ENCODE measurements at regions not wholly inside any gene's neighbourhood (a gene's known extent, or its start where the extent isn't known, plus 50 kb on each side); places are given as distances from the start of the nearest gene placed in this dataset.

DNA sequence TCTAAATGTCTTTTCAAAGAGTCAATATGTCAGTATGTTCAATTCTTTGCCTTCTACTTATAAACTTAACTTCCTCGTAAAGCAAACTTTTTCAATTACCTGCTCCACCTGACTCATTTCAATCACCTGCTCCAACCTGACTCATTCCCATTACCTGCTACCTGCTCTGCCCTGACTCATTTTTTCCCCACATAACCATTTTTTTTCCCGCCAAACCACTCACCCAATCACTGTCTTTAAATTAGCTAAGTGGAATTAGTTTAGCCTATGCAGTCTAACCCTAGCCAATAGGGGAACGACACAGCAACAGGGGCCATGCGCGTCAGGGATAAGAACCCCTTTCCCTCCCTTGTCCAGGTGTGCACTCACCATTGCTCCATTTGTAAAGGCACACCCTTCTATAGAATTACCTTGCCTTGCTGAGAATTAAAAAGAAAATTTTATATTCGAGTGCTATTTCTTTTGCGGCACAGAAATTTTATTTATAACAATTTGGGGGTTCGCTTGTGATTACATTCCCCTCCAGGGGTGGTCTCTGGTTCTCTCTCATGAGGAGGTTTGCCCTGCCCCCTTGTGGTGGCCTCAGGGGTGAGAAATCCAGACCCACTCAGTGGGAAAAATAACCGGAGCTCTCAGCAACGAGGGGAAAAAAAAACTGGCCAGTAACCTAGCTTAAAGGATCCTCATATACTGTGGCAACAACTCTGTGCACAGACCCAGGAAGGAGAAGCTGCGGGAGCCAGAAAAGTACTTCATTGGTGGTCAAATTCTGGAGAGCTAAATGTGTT is 193.1 kb downstream of the ZNF486 start:
- dilution Hi-C loops (cut with HindIII; ENCODE audit: low sequenced_read_pairs, unreplicated experiment) (no loop called here), in situ Hi-C loops (cut with MboI; ENCODE audit: low sequenced_read_pairs) (no loop called here), intact Hi-C loops (cut with micrococcal nuclease) (no loop called here)
- no TSS peak for BruUV-seq (replicated peaks)
- Histone ChIP-seq H2BK120ac (ENCODE audit: low read depth, low read length) (no peak overlapping the region), H3K4ac (ENCODE audit: low read depth, low read length) (no peak overlapping the region), H4K91ac (ENCODE audit: insufficient read depth, low read depth, low read length) (no peak overlapping the region), H3K23ac (ENCODE audit: low read depth, low read length) (no peak overlapping the region), H2BK20ac (ENCODE audit: low read depth, low read length) (no peak overlapping the region), H3K27ac (ENCODE audit: insufficient read depth, low read length) (no peak overlapping the region), H4K5ac (ENCODE audit: low read depth, low read length) (no peak overlapping the region), H3K14ac (replicated peaks; ENCODE audit: low read depth, low read length) (no peak overlapping the region), H3K18ac (ENCODE audit: low read depth, low read length) (no peak overlapping the region), H3K4me3 (ENCODE audit: insufficient read depth, low read depth, low read length) (no peak overlapping the region), H3K36me3 (ENCODE audit: control insufficient read depth, insufficient read depth, low read length) (no peaks in the 10 kb centered on the region), H3K4me2 (ENCODE audit: low read depth, low read length) (no peak overlapping the region), H4K20me1 (ENCODE audit: insufficient read depth, low read length) (no peaks in the 10 kb centered on the region), H4K8ac (ENCODE audit: low read depth in 2 of 2, low read length in 2 of 2) (no peak overlapping the region), H3K4me1 (ENCODE audit: control insufficient read depth, insufficient read depth, low read length) (no peaks in the 10 kb centered on the region), H2BK5ac (ENCODE audit: low read depth, low read length, poor library complexity, severe bottlenecking) (no peak overlapping the region), H3K56ac (ENCODE audit: extremely low read depth, insufficient read depth, low read length) (no peak overlapping the region), H3K9me3 (ENCODE audit: control insufficient read depth, insufficient read depth, low read length) (peaks cover 14% of the 10 kb centered on the region), H3K79me1 (ENCODE audit: low read depth in 1 of 2, low read length in 2 of 2) (no peaks in the 10 kb centered on the region), H3K9ac (ENCODE audit: low read depth, low read length) (no peak overlapping the region), H3K27me3 (ENCODE audit: control insufficient read depth, insufficient read depth, low read length) (no peaks in the 10 kb centered on the region), H2BK15ac (ENCODE audit: low read depth, low read length) (no peak overlapping the region), H3K9me1 (ENCODE audit: insufficient read depth, low read length) (no peaks in the 10 kb centered on the region), H2AFZ (replicated peaks; ENCODE audit: low read length, poor library complexity) (no peak overlapping the region), H2AK5ac (ENCODE audit: low read depth, low read length) (no peak overlapping the region), H2AK9ac (replicated peaks; ENCODE audit: low read depth, low read length, poor library complexity) (no peak overlapping the region)
- 71% methylated on average over 1 of the region's 11 CpGs; no CpG with 5 or more reads in 1 of the 2 experiments for WGBS, 2 experiments (ENCODE audit: extremely low coverage in 2 of 2, insufficient read length in 1 of 2)
- DNase-seq (no peak), ATAC-seq (ENCODE audit: low read depth) (no peak)
- TF ChIP-seq MXI1 (IDR thresholded peaks at IDR 0.05; ENCODE audit: borderline replicate concordance, low read depth, low read length) (no peak), USF2 (IDR thresholded peaks at IDR 0.05; ENCODE audit: low read depth, low read length) (no peak), NFE2L2 (IDR thresholded peaks at IDR 0.05; ENCODE audit: low read depth, low read length) (no peak), SMC3 (IDR thresholded peaks at IDR 0.05; ENCODE audit: low read depth, low read length) (no peak), RAD21 (IDR thresholded peaks at IDR 0.05; ENCODE audit: low read length) (no peak), CEBPB (IDR thresholded peaks at IDR 0.05; ENCODE audit: low read depth, low read length) (no peak), MAFK (IDR thresholded peaks at IDR 0.05; ENCODE audit: low read depth, low read length) (no peak), MAZ (IDR thresholded peaks at IDR 0.05; ENCODE audit: borderline replicate concordance, low read depth, low read length) (no peak), RCOR1 (IDR thresholded peaks at IDR 0.05; ENCODE audit: insufficient replicate concordance, low read length) (no peak), CHD1 (IDR thresholded peaks at IDR 0.05; ENCODE audit: low read depth, low read length) (no peak)
- TF ChIP-seq, protein P1, sequence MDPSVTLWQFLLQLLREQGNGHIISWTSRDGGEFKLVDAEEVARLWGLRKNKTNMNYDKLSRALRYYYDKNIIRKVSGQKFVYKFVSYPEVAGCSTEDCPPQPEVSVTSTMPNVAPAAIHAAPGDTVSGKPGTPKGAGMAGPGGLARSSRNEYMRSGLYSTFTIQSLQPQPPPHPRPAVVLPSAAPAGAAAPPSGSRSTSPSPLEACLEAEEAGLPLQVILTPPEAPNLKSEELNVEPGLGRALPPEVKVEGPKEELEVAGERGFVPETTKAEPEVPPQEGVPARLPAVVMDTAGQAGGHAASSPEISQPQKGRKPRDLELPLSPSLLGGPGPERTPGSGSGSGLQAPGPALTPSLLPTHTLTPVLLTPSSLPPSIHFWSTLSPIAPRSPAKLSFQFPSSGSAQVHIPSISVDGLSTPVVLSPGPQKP (IDR thresholded peaks at IDR 0.05; ENCODE audit: borderline replicate concordance, low read depth, low read length), result no peak
- ChIA-PET POLR2A (ENCODE audit: unreplicated experiment) (no interaction called here), CTCF (no interaction called here)
